ENCODE measurements at regions not wholly inside any gene's neighbourhood (a gene's known extent, or its start where the extent isn't known, plus 50 kb on each side); places are given as distances from the start of the nearest gene placed in this dataset.

- TF ChIP-seq CREB1 (CRISPR knock-in tag; IDR thresholded peaks at IDR 0.05; ENCODE audit: low read depth) (no peak), JUNB (IDR thresholded peaks at IDR 0.05; ENCODE audit: unreplicated experiment) (no peak), EZH2phosphoT487 (IDR thresholded peaks at IDR 0.05; ENCODE audit: unreplicated experiment) (no peak), ZNF331 (CRISPR knock-in tag; IDR thresholded peaks at IDR 0.05; ENCODE audit: low read depth) (no peak)
- TF ChIP-seq, protein P1, sequence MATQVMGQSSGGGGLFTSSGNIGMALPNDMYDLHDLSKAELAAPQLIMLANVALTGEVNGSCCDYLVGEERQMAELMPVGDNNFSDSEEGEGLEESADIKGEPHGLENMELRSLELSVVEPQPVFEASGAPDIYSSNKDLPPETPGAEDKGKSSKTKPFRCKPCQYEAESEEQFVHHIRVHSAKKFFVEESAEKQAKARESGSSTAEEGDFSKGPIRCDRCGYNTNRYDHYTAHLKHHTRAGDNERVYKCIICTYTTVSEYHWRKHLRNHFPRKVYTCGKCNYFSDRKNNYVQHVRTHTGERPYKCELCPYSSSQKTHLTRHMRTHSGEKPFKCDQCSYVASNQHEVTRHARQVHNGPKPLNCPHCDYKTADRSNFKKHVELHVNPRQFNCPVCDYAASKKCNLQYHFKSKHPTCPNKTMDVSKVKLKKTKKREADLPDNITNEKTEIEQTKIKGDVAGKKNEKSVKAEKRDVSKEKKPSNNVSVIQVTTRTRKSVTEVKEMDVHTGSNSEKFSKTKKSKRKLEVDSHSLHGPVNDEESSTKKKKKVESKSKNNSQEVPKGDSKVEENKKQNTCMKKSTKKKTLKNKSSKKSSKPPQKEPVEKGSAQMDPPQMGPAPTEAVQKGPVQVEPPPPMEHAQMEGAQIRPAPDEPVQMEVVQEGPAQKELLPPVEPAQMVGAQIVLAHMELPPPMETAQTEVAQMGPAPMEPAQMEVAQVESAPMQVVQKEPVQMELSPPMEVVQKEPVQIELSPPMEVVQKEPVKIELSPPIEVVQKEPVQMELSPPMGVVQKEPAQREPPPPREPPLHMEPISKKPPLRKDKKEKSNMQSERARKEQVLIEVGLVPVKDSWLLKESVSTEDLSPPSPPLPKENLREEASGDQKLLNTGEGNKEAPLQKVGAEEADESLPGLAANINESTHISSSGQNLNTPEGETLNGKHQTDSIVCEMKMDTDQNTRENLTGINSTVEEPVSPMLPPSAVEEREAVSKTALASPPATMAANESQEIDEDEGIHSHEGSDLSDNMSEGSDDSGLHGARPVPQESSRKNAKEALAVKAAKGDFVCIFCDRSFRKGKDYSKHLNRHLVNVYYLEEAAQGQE (IDR thresholded peaks at IDR 0.05; ENCODE audit: unreplicated experiment) = no peak
These were observed 690.7 kb downstream of the TUSC7 start (continued) for GRCh38 chr3:117400303-117400702.

- no peaks in the 10 kb centered on the region for H3K36me3 ChIP-seq (ENCODE audit: insufficient read depth)
- H3K27ac ChIP-seq (ENCODE audit: low read depth) = no peak overlapping the region
- ATAC-seq (no peak), DNase-seq (ENCODE audit: low spot score) (no peak)
- Mint-ChIP-seq H3K4me3 (no peak overlapping the region), H3K36me3 (ENCODE audit: low read depth) (no peaks in the 10 kb centered on the region; the same call in 2 of the 3 replicates), H3K27me3 (ENCODE audit: insufficient read depth, low read depth, poor library complexity) (peaks cover 25% of the 10 kb centered on the region), H3K27ac (no peak overlapping the region), H3K9me3 (no peaks in the 10 kb centered on the region), H3K4me1 (peaks cover 50% of the 10 kb centered on the region)
- no peaks in the 10 kb centered on the region for H4K20me1 ChIP-seq (replicated peaks; ENCODE audit: insufficient read depth)
- H3F3A ChIP-seq (replicated peaks; ENCODE audit: low read depth) = no peaks in the 10 kb centered on the region
- H3K4me2 ChIP-seq = no peak overlapping the region
- H3K4me1 ChIP-seq (ENCODE audit: insufficient read depth) = peaks cover 52% of the 10 kb centered on the region
- peaks cover 36% of the 10 kb centered on the region for H3K27me3 ChIP-seq (ENCODE audit: insufficient read depth)
- H2AFZ ChIP-seq = no peak overlapping the region
- H3K4me3 ChIP-seq = no peak overlapping the region
- H3K79me2 ChIP-seq (replicated peaks; ENCODE audit: insufficient read depth) = no peaks in the 10 kb centered on the region
- no peaks in the 10 kb centered on the region; the same call in 1 of the 2 replicates for H3K9me2 ChIP-seq (ENCODE audit: insufficient read depth)
- TF ChIP-seq, protein P2, sequence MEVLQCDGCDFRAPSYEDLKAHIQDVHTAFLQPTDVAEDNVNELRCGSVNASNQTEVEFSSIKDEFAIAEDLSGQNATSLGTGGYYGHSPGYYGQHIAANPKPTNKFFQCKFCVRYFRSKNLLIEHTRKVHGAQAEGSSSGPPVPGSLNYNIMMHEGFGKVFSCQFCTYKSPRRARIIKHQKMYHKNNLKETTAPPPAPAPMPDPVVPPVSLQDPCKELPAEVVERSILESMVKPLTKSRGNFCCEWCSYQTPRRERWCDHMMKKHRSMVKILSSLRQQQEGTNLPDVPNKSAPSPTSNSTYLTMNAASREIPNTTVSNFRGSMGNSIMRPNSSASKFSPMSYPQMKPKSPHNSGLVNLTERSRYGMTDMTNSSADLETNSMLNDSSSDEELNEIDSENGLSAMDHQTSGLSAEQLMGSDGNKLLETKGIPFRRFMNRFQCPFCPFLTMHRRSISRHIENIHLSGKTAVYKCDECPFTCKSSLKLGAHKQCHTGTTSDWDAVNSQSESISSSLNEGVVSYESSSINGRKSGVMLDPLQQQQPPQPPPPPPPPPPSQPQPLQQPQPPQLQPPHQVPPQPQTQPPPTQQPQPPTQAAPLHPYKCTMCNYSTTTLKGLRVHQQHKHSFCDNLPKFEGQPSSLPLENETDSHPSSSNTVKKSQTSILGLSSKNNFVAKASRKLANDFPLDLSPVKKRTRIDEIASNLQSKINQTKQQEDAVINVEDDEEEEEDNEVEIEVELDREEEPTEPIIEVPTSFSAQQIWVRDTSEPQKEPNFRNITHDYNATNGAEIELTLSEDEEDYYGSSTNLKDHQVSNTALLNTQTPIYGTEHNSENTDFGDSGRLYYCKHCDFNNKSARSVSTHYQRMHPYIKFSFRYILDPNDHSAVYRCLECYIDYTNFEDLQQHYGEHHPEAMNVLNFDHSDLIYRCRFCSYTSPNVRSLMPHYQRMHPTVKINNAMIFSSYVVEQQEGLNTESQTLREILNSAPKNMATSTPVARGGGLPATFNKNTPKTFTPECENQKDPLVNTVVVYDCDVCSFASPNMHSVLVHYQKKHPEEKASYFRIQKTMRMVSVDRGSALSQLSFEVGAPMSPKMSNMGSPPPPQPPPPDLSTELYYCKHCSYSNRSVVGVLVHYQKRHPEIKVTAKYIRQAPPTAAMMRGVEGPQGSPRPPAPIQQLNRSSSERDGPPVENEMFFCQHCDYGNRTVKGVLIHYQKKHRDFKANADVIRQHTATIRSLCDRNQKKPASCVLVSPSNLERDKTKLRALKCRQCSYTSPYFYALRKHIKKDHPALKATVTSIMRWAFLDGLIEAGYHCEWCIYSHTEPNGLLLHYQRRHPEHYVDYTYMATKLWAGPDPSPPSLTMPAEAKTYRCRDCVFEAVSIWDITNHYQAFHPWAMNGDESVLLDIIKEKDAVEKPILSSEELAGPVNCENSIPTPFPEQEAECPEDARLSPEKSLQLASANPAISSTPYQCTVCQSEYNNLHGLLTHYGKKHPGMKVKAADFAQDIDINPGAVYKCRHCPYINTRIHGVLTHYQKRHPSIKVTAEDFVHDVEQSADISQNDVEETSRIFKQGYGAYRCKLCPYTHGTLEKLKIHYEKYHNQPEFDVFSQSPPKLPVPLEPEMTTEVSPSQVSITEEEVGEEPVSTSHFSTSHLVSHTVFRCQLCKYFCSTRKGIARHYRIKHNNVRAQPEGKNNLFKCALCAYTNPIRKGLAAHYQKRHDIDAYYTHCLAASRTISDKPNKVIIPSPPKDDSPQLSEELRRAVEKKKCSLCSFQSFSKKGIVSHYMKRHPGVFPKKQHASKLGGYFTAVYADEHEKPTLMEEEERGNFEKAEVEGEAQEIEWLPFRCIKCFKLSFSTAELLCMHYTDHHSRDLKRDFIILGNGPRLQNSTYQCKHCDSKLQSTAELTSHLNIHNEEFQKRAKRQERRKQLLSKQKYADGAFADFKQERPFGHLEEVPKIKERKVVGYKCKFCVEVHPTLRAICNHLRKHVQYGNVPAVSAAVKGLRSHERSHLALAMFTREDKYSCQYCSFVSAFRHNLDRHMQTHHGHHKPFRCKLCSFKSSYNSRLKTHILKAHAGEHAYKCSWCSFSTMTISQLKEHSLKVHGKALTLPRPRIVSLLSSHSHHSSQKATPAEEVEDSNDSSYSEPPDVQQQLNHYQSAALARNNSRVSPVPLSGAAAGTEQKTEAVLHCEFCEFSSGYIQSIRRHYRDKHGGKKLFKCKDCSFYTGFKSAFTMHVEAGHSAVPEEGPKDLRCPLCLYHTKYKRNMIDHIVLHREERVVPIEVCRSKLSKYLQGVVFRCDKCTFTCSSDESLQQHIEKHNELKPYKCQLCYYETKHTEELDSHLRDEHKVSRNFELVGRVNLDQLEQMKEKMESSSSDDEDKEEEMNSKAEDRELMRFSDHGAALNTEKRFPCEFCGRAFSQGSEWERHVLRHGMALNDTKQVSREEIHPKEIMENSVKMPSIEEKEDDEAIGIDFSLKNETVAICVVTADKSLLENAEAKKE (CRISPR knock-in tag; IDR thresholded peaks at IDR 0.05) = no peak
- TF ChIP-seq EZH2phosphoT487 (IDR thresholded peaks at IDR 0.05; ENCODE audit: unreplicated experiment) (no peak), ZNF331 (CRISPR knock-in tag; IDR thresholded peaks at IDR 0.05; ENCODE audit: low read depth) (no peak)
- TF ChIP-seq, protein P3, sequence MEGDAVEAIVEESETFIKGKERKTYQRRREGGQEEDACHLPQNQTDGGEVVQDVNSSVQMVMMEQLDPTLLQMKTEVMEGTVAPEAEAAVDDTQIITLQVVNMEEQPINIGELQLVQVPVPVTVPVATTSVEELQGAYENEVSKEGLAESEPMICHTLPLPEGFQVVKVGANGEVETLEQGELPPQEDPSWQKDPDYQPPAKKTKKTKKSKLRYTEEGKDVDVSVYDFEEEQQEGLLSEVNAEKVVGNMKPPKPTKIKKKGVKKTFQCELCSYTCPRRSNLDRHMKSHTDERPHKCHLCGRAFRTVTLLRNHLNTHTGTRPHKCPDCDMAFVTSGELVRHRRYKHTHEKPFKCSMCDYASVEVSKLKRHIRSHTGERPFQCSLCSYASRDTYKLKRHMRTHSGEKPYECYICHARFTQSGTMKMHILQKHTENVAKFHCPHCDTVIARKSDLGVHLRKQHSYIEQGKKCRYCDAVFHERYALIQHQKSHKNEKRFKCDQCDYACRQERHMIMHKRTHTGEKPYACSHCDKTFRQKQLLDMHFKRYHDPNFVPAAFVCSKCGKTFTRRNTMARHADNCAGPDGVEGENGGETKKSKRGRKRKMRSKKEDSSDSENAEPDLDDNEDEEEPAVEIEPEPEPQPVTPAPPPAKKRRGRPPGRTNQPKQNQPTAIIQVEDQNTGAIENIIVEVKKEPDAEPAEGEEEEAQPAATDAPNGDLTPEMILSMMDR (conservative IDR thresholded peaks at IDR 0.05; ENCODE audit: low read depth in 2 of 2) = no peak
- TF ChIP-seq, protein P4, sequence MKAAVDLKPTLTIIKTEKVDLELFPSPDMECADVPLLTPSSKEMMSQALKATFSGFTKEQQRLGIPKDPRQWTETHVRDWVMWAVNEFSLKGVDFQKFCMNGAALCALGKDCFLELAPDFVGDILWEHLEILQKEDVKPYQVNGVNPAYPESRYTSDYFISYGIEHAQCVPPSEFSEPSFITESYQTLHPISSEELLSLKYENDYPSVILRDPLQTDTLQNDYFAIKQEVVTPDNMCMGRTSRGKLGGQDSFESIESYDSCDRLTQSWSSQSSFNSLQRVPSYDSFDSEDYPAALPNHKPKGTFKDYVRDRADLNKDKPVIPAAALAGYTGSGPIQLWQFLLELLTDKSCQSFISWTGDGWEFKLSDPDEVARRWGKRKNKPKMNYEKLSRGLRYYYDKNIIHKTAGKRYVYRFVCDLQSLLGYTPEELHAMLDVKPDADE (IDR thresholded peaks at IDR 0.05) = no peak
- TF ChIP-seq, protein P1 (IDR thresholded peaks at IDR 0.05; ENCODE audit: unreplicated experiment) = no peak
These were observed 694.6 kb downstream of the TUSC7 start for GRCh38 chr3:117404141-117404540.

All from GM23338 (cell line).